Stimulated activated CD4-positive, alpha-beta T cell treated with anti-CD3 and anti-CD28 coated beads, TNF-alpha, amount 100 ng/mL, for 4 hours (primary cell): ENCODE measurements at regions not wholly inside any gene's neighbourhood (a gene's known extent, or its start where the extent isn't known, plus 50 kb on each side); places are given as distances from the start of the nearest gene placed in this dataset.
"Not testable (repeated sequence)": the region's sequence is repeated elsewhere in the genome, so short reads cannot be mapped to it uniquely, and the experiment has no call there.

Experiments
- DNase-seq, 3 experiments: peaks; one replicate each; pipeline ENCODE4 v3.0.0-alpha.2; 2020; ENCODE audit warnings: low read depth in 3 of 3

DNA sequence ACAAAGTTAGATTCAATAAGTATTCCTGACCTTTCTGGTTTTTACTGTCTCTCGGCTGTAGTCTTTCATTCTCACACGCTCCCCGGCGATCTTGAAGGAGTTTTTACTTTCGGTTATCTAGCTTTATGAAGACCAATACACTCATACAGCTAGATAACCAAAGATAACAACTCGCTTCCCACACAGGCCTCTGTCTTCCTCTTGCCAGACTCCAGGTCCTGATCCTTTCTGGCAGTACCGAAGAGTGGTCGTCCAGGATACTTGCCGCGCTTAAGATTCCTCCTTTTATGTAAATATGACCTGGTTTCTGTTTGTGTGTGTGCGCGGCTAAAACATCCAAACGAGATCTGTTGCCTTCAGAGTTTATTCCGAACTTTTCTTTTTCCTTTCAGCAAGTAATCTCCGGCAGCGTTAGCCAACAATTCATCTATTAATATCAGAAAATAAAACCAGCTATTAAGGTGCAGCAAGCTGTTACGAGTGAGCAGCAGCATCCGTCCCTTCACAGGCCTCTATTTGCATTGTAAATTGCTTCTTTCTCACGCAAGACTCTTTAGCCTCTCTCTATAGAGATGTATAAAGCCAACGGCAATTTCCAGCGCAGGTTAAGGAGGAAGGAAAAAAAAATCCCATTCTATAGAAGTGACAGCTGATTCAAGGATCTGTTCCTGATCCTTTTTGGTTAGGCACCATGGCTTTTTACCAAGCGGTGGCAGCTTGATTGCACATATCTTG lies 216.1 kb downstream of the MEF2C start:
- DNase-seq: no peak

DNA sequence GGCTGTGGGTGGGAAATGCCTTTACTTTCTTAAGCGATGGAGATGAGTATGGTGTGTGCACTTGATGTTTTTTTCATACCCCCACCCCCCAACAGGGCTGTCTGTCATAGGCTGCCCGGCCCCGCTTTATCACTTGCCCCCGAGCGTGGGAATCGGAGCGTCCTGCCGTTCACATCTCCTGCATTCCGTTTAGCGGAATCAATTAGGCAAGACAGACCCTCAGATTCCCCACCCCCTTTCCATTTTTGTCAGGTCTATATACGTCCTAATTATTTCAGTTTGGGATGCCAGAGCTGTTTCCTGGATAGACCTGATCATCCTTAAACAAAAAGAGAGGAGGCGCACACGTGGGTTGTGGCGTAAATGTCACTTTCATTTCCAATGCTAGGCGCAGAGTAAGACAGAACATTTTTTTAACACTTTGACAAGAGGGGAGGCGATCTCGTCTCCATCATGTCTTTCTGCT lies 217.2 kb downstream of the MEF2C start:
- no peak for DNase-seq

DNA sequence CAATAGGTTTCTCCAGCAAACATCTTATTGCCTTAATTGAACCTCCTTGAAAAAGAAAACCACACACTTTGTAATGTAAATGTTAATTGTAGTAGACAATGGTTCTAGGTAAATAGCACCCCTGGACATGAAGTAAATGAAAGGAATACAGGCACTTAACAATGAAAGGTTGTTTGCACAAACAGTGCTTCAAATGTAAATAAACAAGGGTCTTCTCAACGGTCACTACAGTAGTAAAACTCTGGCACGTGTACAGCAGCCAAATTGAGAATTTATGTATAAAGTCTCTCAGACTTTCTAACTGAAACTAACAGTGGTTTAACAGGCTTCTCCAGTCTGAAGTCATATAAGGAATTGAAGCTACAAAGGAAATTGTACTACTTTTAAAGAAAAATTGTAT lies 218.3 kb downstream of the MEF2C start:
- DNase-seq: no peak

DNA sequence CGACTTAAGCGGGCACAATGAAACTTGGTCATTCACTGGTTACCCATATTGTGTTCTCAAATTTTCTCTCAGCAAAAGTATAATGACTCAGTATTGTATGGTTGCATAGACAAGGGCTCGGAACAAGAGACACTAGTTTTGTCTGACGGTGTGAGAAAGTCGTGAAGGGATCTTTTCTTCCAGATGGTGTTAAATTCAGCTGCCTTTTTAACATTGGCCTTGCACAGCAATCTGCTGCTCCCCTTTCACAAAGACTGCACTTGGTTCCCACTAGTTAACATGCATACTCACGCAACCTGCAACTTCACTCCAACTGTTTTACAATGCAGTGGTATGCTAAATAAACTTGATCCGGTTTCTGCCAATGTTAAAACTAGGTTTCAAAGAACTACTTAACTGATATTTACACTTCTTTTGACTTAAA lies 219.2 kb downstream of the MEF2C start:
- no peak for DNase-seq

DNA sequence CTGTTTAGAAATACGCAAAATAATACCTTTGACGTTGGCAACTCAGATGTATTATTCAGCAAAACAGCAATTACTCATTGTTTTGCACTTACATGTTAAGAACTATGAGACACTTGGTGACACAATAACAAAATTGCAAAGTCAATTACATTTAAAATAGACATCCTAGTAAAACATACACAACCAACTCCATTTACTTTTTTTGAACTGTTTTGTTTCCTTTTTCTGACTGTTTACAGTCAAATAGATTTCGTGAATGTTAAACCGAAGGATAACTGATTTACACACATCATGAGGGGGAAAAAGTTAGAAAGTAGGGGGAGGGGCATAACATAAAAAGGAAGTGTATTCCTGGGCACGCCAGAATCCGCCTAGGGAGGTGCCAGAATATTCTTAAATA lies 220.1 kb downstream of the MEF2C start:
- no peak for DNase-seq

DNA sequence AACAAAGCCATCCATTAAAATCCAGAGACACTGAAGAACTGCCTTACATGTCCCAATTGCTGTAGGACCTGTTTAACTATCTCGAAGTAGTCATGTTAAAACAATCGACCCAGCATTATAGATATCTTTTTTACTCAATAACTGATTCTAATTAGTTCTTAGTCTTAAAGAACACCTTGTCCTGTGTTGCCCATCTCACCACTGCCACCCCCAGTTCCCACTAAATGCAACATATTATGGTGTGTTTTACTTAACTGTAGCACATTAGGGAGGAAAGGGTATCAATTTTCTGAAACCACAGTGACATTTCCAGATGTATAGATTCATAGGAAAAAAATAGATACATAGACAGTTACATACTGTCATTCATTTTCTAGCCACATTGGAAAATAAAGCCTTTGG lies 221.2 kb downstream of the MEF2C start:
- no peak for DNase-seq

DNA sequence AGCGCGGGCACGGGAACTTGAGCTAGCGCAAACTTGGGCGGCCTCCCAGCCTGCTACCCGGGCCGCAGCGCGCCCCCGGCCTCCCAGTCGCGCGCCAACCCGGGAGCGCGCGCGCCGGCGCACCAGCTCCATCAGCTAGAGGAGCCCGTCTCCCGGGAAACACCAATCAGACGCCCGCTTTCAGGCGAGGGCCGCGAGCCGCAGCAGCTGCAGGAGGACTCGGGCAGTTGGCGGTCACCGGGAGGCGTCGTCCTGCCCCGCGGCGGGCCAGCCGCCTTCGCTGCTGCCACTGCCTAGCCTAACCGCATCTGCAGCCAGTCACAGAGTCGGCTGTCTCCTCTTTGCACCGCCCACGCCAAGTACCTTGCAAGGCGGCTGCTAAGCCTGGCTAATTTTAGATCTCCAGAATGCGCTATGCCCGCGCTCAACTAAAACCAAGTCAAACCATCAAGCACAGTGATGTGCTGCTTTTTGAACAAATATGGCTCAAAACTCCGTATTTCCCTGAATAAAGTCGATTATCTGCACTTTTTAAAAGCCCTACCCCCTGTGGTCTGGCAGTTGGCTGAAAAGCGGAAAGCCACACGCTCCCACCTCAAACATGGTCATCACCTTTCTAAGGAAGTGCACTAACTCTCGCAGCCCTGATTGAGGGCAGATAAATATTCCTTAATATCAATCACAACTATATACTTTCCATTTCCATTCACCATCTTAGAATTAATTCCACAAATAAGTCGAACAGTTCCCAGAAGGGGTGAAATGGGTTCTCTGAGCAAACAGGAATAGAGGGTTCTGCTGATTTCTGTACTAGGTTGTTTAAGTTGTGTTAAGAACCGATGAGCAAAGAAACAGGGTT lies 221.8 kb downstream of the MEF2C start:
- no peak for DNase-seq

DNA sequence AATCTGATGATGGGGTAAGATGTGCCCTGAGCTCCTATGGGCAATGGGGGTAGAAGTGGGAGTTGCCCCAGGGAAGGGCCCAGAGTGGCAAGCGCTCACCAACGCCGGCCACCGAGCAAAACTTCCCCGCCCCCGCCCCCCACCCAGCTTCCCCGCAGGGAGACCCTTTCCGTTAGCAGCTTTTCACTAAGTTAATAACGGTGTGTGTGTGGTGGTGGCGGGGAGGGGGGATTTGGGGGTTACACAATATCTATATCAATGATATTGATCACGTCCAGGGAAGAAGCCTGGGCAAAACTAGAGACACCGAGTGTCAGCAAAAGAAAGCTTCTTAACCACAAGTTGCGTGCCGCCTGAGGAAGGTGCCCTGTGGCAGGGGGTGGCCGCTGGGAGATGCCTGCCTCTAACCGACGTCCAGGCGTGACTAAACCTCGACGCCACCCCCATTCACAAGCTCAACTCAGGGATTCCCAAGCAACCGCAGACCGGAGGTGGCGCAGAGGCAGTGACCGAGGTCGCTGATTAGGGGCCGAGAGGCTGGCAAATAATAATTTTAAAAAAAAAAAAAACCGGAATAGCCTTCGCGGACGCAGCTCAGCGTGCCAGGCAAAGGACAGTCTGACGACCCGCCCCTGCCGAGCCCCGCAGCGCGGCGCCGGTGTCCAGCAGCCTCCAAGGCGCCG lies 222.6 kb downstream of the MEF2C start:
- no peak for DNase-seq

DNA sequence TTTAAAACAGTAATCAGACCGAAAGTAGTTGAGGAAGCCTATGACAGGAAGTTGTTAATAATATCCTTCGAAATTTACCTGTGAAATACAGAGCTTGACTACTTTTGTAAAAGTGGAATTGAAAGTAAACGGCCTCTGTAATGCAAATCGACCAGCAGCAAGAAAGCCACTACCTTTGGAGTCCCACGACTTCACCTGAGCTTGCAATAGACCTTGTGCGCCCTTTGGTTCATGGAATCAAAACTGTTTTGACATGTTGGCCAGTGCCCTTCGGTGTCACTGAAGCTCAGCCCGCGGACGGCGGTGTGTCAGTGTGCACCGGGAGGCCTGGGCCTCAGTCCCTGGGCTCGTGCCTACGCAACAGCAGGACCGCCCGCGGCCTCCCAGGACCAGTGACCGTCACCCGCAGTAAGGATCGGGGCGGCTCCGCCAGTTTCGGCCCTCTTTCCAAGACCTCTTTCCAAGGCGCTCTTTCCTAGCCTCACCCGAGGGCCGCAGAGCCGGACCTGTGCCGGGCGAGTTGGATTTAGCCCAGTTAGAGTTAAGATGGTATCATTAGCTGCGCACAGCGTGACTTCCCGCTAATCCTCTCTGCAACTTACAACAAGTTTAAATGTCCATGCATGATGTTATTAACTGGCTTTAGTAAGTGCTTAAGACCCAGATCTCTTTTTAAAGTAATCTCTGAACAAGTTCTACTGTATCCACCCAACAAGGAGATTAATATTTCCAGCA lies 223.3 kb downstream of the MEF2C start:
- no peak for DNase-seq

DNA sequence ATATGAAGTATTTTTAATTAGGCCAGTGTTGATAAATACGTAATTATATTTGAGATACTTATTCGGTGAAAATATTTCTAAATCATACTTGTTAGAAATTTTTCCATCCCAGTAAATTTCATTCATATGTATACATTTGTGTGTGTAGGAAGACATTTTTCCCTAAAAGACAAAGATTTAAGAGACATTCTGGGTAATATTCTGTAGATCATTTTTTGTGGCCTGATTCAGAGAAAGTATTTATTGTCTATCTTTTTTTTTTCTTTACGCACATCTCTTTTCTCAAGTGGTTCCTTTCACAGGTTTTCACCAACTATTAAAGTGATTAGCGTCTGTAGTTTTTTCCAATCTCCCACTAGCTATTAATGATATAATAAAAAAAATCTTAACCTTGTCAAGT lies 224.1 kb downstream of the MEF2C start:
- DNase-seq: no peak

DNA sequence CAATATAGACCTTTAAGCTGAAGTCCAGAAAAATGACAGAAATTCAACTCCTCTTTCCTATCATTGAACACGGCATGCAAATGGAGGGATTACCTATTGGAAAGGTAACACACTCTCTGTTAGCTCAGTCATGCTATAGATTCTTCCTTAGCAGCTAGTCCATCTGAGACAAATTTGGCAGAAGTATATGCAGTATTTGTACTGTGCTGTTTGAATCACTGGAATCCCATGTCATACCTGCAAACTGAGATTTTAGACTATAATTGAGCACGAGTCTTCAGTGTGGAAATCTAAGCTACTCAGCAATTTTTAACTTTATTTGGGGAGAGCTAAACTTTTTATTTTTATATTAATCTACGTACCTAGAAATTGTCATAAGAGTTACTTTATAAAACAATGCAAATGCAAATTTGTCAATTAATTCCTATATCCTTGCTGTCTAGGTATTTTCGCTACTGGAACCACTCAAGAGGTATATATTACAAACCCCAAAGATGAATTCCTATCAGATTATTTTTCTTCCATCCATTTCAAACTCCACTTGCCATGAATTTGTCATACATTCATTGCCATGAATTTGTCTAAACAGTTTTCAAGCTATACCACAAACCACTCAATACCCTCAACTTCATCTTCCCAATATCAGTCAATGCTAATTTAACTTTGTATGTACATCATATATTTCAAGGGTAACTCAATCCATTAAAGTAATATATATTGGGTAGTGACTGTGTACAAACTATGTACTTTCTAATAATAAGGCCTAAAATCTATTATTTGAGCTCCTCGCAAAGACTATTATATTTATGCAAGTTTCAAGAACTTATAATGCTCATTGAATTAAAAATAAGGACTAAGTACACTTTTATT lies 224.8 kb downstream of the MEF2C start:
- DNase-seq: no peak

DNA sequence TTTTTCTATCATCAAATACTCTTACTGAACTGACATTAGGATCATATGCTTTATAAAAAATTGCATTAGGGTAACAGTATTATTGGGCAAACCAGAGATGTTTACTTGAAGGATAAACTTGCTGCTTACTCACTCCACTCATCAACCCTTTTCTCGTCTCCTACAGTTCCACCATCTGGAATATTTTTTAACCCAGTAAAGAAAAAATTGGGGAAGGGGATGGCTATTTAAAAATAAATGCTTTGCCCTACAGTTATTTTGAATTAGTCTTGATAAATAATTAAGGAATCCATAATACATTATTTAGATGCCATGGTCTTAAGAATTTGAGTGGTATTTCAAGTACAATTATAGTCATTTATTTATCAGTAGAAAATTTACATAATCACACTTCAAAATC lies 225.8 kb downstream of the MEF2C start:
- no peak for DNase-seq

DNA sequence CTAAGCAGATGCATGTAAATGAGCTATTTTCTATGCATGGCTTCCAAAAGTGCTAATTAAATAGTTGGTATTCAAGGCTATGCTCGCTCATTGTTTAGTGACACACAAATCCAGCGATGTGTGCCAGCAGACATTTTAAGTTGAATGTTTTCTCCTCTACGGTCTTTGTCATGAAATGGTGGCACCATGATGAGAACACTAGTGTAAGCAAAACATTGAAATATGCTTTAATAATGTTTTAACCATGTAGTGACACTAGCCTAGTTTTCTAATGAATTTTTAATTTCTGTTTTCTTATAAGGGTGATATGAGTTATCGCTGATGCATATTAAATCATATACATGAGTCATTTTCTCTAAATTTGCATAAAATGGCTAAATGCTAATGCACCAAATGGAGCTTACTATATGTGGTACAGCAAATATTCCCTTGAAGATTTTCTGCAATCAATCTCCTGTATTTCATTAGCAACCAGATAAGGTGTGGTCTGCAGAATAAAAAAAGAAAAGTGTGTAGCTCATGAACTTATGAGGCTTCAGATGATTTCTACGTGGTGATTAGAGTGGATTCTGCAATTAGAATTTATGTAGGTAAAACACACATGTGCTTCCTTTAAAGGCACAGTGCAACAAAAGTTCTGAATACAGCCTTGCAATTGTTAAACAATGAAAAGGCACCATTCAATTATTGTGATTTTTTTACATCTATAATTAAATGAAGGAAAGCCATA lies 226.6 kb downstream of the MEF2C start:
- DNase-seq: no peak

DNA sequence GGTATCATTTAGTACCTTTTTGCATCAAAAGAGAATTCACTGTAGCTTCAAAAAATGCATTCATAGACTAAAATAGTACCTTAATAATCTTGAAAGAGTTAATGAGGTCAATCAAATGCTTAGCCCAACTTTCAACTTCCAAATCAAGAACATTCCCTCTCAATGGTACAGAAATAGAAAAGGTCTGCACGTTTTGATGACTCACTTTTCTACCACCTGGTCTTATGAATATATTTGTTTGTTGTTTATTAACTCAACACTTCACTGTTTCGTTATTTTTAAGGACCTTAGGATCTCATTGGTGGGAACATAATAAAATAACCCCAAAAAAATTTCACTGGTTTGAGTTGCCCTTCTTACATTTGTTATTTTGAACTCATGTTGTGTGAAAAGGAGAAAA lies 229.5 kb downstream of the MEF2C start:
- DNase-seq: no peak

DNA sequence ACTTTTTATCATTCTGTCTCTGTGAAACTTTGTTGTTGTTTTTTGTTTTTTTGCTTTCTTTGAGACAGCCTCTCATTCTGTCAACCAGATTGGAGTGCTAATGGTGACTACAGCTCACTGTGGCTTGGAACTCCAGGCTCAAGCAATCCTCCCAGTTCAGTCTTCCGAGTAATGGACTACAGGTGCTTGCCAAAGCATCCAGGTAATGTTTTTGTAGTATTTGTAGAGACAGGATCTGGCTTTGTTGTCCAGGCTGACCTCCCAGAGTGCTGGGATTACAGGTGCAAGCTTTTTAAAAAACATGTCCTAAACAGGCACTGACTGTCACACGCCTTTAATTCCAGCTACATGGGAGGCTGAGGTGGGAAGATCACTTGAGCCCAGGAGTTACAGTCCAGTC lies 235.1 kb downstream of the MEF2C start:
- DNase-seq: no peak

DNA sequence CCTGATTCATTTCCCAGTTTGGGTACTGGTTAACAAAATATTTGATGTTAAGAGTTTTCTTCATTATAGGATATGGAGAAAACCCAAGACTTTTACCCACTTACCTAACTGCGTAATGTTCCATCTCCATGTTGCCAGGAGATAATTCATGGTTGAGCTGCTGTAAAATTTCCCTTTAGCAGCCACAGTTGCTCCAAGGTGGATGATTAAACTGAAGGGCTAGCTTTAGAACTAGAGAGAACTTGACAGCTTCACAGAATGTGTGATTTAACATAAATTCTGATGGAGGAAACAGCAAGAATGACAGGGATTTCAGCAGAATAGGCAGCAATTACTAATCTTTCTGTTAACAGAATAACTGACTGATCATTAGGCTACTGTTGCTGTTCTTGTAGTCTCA lies 236.1 kb downstream of the MEF2C start:
- no peak for DNase-seq

DNA sequence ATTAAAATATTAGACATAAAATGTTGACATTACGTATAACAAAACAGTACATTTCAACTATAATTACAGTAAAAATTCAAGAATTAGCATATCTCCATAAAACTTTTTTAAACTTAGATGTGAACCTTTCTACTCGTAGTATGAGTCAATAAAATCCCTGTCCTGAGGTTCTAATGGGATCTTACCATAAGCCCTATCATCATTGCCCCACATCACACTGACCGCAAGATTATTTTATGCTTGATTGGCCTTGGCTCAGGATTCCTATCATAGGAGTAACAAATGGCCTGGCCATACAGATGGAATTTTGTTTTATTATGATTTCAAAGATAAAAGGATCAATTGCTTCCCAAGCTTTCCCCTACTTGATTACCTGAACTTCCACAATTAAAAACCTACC lies 238.3 kb downstream of the MEF2C start:
- no peak for DNase-seq

DNA sequence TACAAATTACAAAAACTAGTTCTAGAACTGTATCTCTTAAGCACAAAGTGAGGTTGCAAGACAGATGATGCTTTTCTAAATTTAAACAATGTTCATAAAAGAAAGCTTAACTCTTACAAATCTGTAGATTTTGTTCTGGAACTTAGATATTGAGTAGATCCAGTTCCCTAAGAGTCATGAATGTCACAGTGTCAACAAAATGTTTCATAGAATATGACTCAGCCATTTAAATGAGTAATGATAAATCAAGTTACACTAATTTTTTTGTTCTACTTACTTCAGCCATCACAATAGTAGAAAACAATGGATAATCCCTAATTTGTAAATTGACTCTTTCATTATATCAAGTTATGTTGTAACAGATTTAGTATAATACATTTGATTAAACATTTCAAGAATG lies 239.7 kb downstream of the MEF2C start:
- DNase-seq: no peak

DNA sequence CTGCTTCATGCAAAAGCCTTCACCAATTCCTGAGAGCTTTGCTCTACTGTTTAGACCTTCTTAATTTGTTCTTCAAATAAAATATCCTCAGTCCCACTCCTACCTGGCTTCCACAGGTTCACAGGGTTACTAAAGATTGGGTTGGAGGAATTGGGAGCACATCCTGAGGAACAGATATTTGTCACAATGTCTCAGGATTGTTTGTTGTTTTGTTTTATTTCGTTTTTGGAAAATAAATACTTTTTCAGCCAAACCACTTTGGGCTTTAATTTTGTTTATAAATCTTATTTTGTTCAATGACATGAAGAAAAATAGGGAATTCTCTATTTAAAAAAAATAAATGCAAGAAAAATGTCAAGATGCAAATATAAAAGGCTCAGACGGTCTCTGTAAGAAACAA lies 249.0 kb downstream of the MEF2C start:
- DNase-seq: no peak

DNA sequence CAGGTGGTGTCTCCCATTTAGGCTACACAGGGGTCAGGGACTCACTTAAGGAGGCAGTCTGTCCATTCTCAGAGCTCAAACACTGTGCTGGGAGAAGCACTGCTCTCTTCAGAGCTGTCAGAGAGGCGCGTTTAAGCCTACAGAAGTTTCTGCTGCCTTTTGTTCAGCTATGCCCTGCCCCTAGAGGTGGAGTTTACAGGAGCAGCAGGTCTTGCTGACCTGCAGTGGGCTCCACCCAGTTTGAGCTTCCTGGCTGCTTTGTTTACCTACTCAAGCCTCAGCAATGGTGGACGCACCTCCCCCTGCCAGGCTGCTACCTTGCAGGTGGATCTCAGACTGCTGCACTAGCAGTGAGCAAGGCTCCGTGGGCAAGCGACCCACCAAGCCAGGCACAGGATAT lies 260.1 kb downstream of the MEF2C start:
- DNase-seq: not testable (repeated sequence)
